ENCODE measurements at regions not wholly inside any gene's neighbourhood (a gene's known extent, or its start where the extent isn't known, plus 50 kb on each side); places are given as distances from the start of the nearest gene placed in this dataset.

- TF ChIP-seq, protein P1, sequence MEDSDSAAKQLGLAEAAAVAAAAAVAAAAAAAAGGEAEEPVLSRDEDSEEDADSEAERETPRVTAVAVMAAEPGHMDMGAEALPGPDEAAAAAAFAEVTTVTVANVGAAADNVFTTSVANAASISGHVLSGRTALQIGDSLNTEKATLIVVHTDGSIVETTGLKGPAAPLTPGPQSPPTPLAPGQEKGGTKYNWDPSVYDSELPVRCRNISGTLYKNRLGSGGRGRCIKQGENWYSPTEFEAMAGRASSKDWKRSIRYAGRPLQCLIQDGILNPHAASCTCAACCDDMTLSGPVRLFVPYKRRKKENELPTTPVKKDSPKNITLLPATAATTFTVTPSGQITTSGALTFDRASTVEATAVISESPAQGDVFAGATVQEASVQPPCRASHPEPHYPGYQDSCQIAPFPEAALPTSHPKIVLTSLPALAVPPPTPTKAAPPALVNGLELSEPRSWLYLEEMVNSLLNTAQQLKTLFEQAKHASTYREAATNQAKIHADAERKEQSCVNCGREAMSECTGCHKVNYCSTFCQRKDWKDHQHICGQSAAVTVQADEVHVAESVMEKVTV (CRISPR knock-in tag; IDR thresholded peaks at IDR 0.05), result peak; percentile 92
- TF ChIP-seq RHOXF2B (CRISPR knock-in tag; conservative IDR thresholded peaks at IDR 0.05) (no peak), NFIC (IDR thresholded peaks at IDR 0.05) (no peak), ZKSCAN8 (CRISPR knock-in tag; IDR thresholded peaks at IDR 0.05) (no peak), ZSCAN32 (CRISPR knock-in tag; IDR thresholded peaks at IDR 0.05) (peak; percentile 65), KAT8 (IDR thresholded peaks at IDR 0.05; ENCODE audit: low read depth) (no peak), NFRKB (IDR thresholded peaks at IDR 0.05; ENCODE audit: low read depth) (no peak), THRB (CRISPR knock-in tag; conservative IDR thresholded peaks at IDR 0.05) (no peak), ZFPM2 (CRISPR knock-in tag; IDR thresholded peaks at IDR 0.05) (no peak), SFPQ (IDR thresholded peaks at IDR 0.05; ENCODE audit: low read depth, low read length) (no peak), SMARCA4 (IDR thresholded peaks at IDR 0.05) (no peak), PYGO2 (tag; IDR thresholded peaks at IDR 0.05) (no peak), SPI1 (IDR thresholded peaks at IDR 0.05; ENCODE audit: borderline replicate concordance, low read depth, low read length) (no peak), HDAC3 (IDR thresholded peaks at IDR 0.05; ENCODE audit: borderline replicate concordance, partially characterized antibody) (no peak), KDM5B (IDR thresholded peaks at IDR 0.05; ENCODE audit: insufficient replicate concordance, low read depth, low read length) (no peak), RAD21 (CRISPR knock-in tag; conservative IDR thresholded peaks at IDR 0.05 in 1 of 2, IDR thresholded peaks at IDR 0.05 in 1 of 2) (peak; percentile 95), PHB (CRISPR knock-in tag; IDR thresholded peaks at IDR 0.05) (no peak), ZBTB1 (CRISPR knock-in tag; IDR thresholded peaks at IDR 0.05; ENCODE audit: borderline replicate concordance, low read depth) (no peak), CTCF (IDR thresholded peaks at IDR 0.05 in 2 of 3, conservative IDR thresholded peaks at IDR 0.05 in 1 of 3; ENCODE audit: insufficient read depth in 2 of 3, low read depth in 1 of 3, low read length in 3 of 3) (peak; percentile 78 to 92 (median 85))
- TF ChIP-seq, protein P2, sequence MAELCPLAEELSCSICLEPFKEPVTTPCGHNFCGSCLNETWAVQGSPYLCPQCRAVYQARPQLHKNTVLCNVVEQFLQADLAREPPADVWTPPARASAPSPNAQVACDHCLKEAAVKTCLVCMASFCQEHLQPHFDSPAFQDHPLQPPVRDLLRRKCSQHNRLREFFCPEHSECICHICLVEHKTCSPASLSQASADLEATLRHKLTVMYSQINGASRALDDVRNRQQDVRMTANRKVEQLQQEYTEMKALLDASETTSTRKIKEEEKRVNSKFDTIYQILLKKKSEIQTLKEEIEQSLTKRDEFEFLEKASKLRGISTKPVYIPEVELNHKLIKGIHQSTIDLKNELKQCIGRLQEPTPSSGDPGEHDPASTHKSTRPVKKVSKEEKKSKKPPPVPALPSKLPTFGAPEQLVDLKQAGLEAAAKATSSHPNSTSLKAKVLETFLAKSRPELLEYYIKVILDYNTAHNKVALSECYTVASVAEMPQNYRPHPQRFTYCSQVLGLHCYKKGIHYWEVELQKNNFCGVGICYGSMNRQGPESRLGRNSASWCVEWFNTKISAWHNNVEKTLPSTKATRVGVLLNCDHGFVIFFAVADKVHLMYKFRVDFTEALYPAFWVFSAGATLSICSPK (IDR thresholded peaks at IDR 0.05; ENCODE audit: borderline replicate concordance), result no peak
These were observed 381.9 kb downstream of the C6orf118 start (continued) for GRCh38 chr6:164927288-164928056.

All from K562 (cell line).